ENCODE measurements at regions not wholly inside any gene's neighbourhood (a gene's known extent, or its start where the extent isn't known, plus 50 kb on each side); places are given as distances from the start of the nearest gene placed in this dataset.

DNA sequence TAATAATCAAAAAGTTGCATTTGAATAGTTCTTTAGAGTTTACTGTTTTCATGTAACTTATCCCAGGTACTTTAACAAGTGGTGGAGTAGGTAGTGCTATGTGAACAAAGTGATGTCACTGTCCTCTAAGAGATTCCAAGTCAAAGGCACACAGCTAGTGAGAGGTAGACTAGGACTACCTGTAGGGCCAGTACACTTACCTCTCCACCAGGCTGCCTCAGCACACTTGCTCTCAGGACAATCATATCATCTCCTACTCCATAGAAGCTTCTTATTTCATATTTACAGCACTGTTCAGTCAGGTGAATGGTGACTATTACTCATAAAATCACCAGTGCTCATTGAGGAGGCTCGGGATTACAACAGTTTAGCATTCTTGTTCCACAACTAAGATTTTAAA, 173.0 kb upstream of the EMCN start:
- CTCF ChIA-PET: no interaction called here
- no peak overlapping the region for H3K27ac Mint-ChIP-seq
- H3K27me3 Mint-ChIP-seq (ENCODE audit: low read depth): peaks cover 1% of the 10 kb centered on the region
- no peak for DNase-seq
- H3K36me3 Mint-ChIP-seq (ENCODE audit: low read depth): no peaks in the 10 kb centered on the region
- no peaks in the 10 kb centered on the region for H3K4me1 Mint-ChIP-seq (ENCODE audit: low read depth)
- H3K9me3 Mint-ChIP-seq: no peaks in the 10 kb centered on the region
- intact Hi-C loops (cut with micrococcal nuclease): no loop called here
- H3K4me3 Mint-ChIP-seq: no peak overlapping the region

DNA sequence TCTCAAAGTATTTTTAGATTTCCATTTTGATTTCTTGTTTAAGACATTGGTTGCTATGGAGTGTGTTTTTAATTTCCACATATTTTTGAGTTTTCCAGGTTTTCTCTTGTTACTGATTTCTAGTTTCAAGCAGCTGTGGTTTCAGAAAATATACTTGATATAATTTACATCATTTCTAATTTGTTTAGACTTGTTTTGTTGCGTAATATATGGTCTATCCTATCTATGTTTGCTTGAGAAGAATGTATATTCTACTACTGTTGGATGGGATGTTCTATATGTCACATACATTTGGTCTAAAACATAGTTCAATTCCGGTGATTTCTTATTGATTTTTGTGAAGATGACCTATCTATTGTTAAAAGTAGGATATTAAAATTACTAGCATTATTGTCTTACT, 170.5 kb upstream of the EMCN start:
- no peaks in the 10 kb centered on the region for H3K4me1 Mint-ChIP-seq (ENCODE audit: low read depth)
- H3K9me3 Mint-ChIP-seq: no peaks in the 10 kb centered on the region
- no peak for DNase-seq
- no peak overlapping the region for H3K4me3 Mint-ChIP-seq
- H3K36me3 Mint-ChIP-seq (ENCODE audit: low read depth): no peaks in the 10 kb centered on the region
- peaks cover 1% of the 10 kb centered on the region for H3K27me3 Mint-ChIP-seq (ENCODE audit: low read depth)
- intact Hi-C loops (cut with micrococcal nuclease): no loop called here
- CTCF ChIA-PET: no interaction called here
- no peak overlapping the region for H3K27ac Mint-ChIP-seq

DNA sequence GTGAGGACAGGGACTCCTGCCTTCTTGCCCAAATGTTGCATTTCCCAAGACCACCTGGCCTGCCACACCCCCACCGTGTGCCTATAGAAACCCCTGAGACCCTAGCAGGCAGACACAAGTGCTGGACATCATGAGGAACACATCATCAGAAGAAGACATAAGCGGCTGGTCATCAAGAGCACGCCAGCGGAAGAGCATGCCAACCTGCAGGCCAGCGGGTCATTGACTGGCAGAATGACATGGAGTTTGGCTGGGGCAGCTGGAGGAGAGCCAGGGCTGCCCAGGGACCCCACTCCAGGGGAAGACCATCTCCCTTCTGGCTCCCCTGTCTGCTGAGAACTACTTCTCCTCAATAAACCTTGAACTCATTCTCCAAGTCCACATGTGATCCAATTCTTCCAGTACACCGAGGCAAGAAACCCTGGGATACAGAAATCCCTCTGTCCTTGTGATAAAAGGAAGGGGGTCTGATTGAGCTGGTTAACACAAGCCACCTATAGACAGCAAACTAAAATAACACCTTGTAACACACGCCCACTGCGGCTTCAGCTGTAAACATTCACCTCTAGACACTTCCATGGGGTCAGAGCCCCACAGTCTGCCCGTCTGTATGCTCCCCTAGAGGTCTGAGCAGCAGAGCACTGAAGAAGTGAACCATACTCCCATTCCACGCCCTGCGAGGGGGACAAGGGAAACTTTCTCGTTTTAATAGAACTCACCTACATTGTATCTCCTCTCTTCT, 164.8 kb upstream of the EMCN start:
- peaks cover 8% of the 10 kb centered on the region for H3K27me3 Mint-ChIP-seq (ENCODE audit: low read depth)
- no peak for DNase-seq
- intact Hi-C loops (cut with micrococcal nuclease): no loop called here
- H3K36me3 Mint-ChIP-seq (ENCODE audit: low read depth): no peaks in the 10 kb centered on the region
- CTCF ChIA-PET: no interaction called here
- H3K27ac Mint-ChIP-seq: no peak overlapping the region
- H3K9me3 Mint-ChIP-seq: no peaks in the 10 kb centered on the region
- H3K4me1 Mint-ChIP-seq (ENCODE audit: low read depth): no peaks in the 10 kb centered on the region
- no peak overlapping the region for H3K4me3 Mint-ChIP-seq

DNA sequence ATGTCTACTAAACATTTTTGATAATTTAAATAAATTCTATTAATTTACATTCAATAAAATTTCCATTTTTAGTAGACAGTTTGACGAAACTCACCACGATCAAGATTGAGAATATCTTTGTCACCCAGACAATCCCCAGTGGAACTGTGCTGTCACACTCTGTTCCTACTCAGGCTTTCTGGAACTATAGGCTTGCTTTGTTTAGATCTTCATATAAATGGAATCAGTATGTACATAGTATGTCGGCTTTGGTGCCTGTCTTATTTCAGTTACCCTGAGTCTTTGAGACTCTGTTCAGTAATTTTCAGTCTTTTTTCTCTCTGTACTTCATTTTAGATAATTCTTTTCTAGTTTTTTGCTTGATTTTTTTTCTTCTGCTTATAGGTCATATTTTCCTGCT, 163.5 kb upstream of the EMCN start:
- no peak overlapping the region for H3K4me3 Mint-ChIP-seq
- peaks cover 8% of the 10 kb centered on the region for H3K27me3 Mint-ChIP-seq (ENCODE audit: low read depth)
- intact Hi-C loops (cut with micrococcal nuclease): no loop called here
- no peaks in the 10 kb centered on the region for H3K36me3 Mint-ChIP-seq (ENCODE audit: low read depth)
- CTCF ChIA-PET: no interaction called here
- no peak for DNase-seq
- H3K4me1 Mint-ChIP-seq (ENCODE audit: low read depth): no peaks in the 10 kb centered on the region
- H3K27ac Mint-ChIP-seq: no peak overlapping the region
- no peaks in the 10 kb centered on the region for H3K9me3 Mint-ChIP-seq

DNA sequence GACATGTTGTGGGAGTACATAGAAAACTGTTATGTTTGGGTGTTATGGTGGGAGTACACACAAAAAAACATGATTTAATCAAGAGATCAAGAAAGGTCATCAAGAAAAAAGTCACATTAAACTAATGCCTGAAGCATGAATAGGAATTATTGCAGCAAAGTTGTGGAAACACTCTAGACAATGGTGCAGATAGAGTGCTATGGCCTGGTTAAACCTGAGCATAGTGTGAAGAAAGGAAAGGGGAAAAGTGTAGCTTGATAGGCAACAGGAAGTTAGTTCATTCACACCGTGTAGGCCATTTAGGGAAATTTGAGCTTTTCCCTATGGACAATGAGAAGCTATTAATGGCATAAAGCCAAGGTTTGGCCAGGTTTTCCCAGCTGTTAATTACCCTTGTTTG, 162.1 kb upstream of the EMCN start:
- Mint-ChIP-seq H3K4me1 (ENCODE audit: low read depth) (no peaks in the 10 kb centered on the region), H3K36me3 (ENCODE audit: low read depth) (no peaks in the 10 kb centered on the region), H3K27me3 (ENCODE audit: low read depth) (peaks cover 8% of the 10 kb centered on the region), H3K27ac (no peak overlapping the region), H3K4me3 (no peak overlapping the region), H3K9me3 (no peaks in the 10 kb centered on the region)
- CTCF ChIA-PET: no interaction called here
- intact Hi-C loops (cut with micrococcal nuclease): no loop called here
- no peak for DNase-seq

DNA sequence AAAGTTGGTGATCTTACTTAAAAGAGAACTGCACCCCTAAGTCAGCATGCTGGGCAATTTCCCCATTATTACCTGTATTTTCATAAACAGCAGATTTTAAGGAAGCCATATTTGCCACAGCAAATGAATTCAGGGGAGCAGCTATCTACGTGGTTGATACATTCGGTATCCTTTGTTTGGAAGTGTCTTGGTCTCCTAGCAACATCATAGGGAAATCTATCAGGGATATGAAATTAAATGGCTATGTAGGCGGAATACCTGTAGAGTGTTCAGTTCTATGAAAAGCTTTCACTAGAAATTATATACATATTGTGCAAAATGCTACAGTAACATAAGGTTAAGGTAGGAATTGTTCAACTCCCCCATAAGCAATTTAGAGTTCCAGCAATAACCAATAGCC, 157.2 kb upstream of the EMCN start:
- Mint-ChIP-seq H3K27me3 (ENCODE audit: low read depth) (no peaks in the 10 kb centered on the region), H3K27ac (no peak overlapping the region), H3K4me3 (no peak overlapping the region), H3K9me3 (no peaks in the 10 kb centered on the region), H3K36me3 (ENCODE audit: low read depth) (no peaks in the 10 kb centered on the region), H3K4me1 (ENCODE audit: low read depth) (no peaks in the 10 kb centered on the region)
- intact Hi-C loops (cut with micrococcal nuclease): no loop called here
- CTCF ChIA-PET: no interaction called here
- DNase-seq: no peak

DNA sequence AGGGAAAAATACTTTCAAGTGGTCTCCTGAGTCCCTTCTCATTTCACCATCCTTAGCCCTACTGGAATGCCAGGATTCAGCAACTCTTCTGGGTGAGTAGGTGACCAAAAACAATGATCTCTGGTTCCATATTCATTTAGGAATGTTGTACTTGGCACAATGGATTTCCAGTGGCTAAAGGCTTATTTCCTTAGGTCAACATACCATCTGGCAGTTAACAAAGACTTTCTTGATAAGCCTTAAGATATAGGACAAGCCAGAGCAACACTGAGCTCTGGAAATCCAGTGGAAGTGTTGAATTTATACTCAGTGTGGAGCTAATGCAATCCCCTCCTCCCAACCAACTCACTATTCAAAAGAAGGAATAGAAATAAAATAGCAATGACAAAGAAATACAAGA, 139.4 kb upstream of the EMCN start:
- H3K27me3 Mint-ChIP-seq (ENCODE audit: low read depth): peaks cover 3% of the 10 kb centered on the region

DNA sequence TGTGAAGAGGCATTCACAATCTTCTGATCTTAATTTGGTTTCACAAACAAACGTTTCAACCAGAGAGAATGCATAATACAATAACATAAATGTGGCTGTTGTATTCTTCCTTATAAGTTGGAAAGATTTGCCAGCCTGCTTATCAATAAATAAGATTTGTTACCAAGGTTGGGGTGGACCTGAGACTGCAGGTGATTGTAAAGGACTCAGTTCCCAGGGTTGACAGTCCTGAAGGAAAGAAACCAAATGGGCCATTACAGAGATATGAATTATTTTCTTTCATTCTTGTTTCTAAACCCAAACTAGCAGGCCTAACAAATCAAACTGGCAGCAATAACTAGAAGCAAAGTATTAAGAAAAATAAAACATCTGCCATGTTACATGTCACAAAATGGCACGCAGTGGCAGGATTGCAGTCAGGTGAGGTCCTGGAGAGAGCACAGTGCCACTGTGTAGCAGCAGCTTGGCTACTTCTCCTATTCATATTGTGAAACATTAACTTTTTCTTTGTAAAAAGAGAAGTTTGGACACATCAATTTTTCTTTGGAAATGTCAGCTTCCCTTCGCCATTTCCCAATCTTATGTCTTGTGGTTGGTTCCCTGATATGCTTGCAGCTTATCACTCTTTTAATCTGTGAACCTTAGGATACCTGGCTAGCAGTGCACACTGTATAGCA, 133.8 kb upstream of the EMCN start:
- Mint-ChIP-seq H3K27me3 (ENCODE audit: low read depth) (no peaks in the 10 kb centered on the region), H3K36me3 (ENCODE audit: low read depth) (no peaks in the 10 kb centered on the region)
- CTCF ChIA-PET: interaction anchor here (0.6 kb wide), 1 partner anchor 673 kb away, joined by 4 read pairs; no protein-coding TSS in a partner anchor

More for the DNA sequence above, 139.4 kb upstream of the EMCN start:
- Mint-ChIP-seq H3K4me3 (no peak overlapping the region), H3K9me3 (no peaks in the 10 kb centered on the region), H3K4me1 (ENCODE audit: low read depth) (no peaks in the 10 kb centered on the region), H3K27ac (no peak overlapping the region), H3K36me3 (ENCODE audit: low read depth) (no peaks in the 10 kb centered on the region)
- intact Hi-C loops (cut with micrococcal nuclease): no loop called here
- CTCF ChIA-PET: interaction anchor here (0.5 kb wide), 1 partner anchor 72 kb away, joined by 6 read pairs; no protein-coding TSS in a partner anchor
- no peak for DNase-seq

DNA sequence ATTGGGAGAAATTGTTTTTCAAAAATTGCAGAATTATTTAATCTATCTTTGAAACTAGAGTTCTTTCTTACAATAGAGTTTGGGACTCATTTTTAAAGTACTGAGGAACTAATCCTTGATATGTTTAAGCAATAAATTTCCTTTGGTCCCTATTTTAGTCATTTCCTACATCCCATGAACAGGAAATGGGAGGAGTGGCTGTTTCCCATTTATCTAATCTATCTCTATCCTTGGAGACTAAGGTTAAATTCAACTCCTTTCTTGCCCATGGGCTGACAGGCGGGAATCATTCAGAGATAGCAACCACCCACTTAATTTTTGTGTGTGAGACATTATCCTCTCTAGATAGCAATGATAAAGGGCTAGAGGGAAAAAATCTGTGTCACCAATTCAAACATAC, 131.6 kb upstream of the EMCN start:
- Mint-ChIP-seq H3K36me3 (ENCODE audit: low read depth) (no peaks in the 10 kb centered on the region), H3K27me3 (ENCODE audit: low read depth) (no peaks in the 10 kb centered on the region), H3K4me3 (no peak overlapping the region), H3K27ac (no peak overlapping the region), H3K4me1 (ENCODE audit: low read depth) (no peaks in the 10 kb centered on the region), H3K9me3 (no peaks in the 10 kb centered on the region)
- CTCF ChIA-PET: no interaction called here
- intact Hi-C loops (cut with micrococcal nuclease): no loop called here
- DNase-seq: no peak

More for the DNA sequence above, 133.8 kb upstream of the EMCN start:
- Mint-ChIP-seq H3K4me1 (ENCODE audit: low read depth) (no peaks in the 10 kb centered on the region), H3K27ac (no peak overlapping the region), H3K4me3 (no peak overlapping the region), H3K9me3 (no peaks in the 10 kb centered on the region)
- DNase-seq: no peak
- intact Hi-C loops (cut with micrococcal nuclease): no loop called here

DNA sequence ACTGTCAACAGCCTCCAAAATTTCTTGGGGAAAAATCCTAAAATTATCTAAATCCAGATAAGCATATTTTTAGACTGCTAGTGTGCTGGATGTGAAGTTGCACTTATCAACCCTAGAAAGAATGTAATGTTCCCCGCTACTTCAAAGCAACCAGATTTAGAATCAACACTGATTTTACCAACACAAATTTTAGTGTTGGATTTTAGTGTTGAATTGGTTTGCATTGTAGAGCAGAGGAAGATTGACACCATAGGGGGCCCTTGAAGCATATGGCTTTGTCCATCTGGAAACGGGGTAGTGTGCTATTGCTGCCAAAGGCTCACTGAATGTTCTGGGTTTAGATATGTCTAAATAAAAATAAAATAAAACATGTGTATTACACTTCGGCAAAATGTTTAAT, 126.3 kb upstream of the EMCN start:
- intact Hi-C loops (cut with micrococcal nuclease): no loop called here
- Mint-ChIP-seq H3K27me3 (ENCODE audit: low read depth) (no peaks in the 10 kb centered on the region), H3K4me3 (no peak overlapping the region), H3K9me3 (no peaks in the 10 kb centered on the region), H3K4me1 (ENCODE audit: low read depth) (no peaks in the 10 kb centered on the region), H3K36me3 (ENCODE audit: low read depth) (no peaks in the 10 kb centered on the region), H3K27ac (no peak overlapping the region)
- CTCF ChIA-PET: no interaction called here
- no peak for DNase-seq

DNA sequence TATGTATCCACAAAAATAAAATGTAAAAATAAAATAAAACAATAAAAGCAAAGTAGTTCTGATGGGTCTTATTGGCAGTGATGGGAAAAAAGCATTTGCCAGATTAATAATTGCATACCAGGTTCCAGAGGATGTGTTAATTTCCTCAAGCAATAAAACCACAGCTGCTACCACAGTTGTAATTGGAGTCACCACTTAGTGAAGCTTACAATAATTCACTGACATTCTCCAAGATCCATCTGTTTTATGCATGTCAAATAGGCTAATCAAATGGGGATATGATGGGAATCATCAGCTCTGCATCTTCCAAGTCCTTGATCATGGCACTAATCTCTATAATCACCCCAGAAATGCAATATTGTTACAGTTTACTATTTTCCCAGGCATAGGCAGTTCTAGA, 123.5 kb upstream of the EMCN start:
- H3K4me3 Mint-ChIP-seq: no peak overlapping the region
- no peaks in the 10 kb centered on the region for H3K4me1 Mint-ChIP-seq (ENCODE audit: low read depth)
- intact Hi-C loops (cut with micrococcal nuclease): no loop called here
- no peaks in the 10 kb centered on the region for H3K27me3 Mint-ChIP-seq (ENCODE audit: low read depth)
- H3K36me3 Mint-ChIP-seq (ENCODE audit: low read depth): no peaks in the 10 kb centered on the region
- no peak overlapping the region for H3K27ac Mint-ChIP-seq
- CTCF ChIA-PET: interaction anchor here (0.7 kb wide), 1 partner anchor 453 kb away, joined by 3 read pairs; no protein-coding TSS in a partner anchor
- DNase-seq: no peak
- peaks cover 3% of the 10 kb centered on the region for H3K9me3 Mint-ChIP-seq

DNA sequence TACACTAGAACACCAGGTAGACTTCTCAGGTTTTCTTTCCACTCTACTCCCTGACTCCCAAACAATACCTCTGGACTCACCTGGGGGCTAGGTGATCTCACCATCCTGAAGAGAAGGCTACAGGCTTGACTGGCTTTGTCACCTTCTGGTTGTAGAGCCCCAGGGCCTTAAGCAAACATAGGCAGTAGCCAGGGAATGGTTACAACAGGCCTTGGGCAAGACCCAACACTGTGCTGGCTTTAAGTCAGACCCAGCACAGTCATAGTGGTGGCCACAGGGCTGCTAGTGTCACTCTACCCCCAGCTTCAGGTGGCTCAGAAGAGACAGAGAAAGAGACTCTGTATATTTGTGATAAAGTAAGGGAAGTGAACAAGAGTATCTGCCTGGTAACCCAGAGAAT, 118.1 kb upstream of the EMCN start:
- DNase-seq: no peak
- Mint-ChIP-seq H3K4me3 (no peak overlapping the region), H3K27me3 (ENCODE audit: low read depth) (no peaks in the 10 kb centered on the region), H3K27ac (no peak overlapping the region), H3K36me3 (ENCODE audit: low read depth) (no peaks in the 10 kb centered on the region), H3K9me3 (peaks cover 3% of the 10 kb centered on the region), H3K4me1 (ENCODE audit: low read depth) (no peaks in the 10 kb centered on the region)
- CTCF ChIA-PET: interaction anchor here (1.3 kb wide), 1 partner anchor 542 kb away, joined by 4 read pairs; no protein-coding TSS in a partner anchor
- intact Hi-C loops (cut with micrococcal nuclease): no loop called here

DNA sequence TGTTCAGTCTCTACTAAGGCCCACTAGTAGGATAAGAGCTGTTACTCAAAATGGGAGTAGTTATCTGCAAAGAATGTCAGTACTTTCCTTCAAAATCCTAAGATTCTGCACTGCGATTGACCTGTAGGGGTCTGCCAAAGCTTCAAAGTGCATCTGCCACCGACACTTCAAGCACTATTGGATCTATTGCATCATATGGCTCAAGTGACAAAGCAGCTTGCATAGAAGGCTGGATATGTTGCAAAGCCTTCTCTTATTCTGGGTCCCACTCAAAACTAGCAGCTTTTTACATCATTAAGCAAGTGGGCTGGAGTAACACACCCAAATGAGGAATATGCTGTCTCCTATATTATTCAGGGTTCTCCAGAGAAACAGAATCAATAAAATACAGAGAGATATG, 115.4 kb upstream of the EMCN start:
- no peaks in the 10 kb centered on the region for H3K27me3 Mint-ChIP-seq (ENCODE audit: low read depth)
- intact Hi-C loops (cut with micrococcal nuclease): no loop called here
- CTCF ChIA-PET: no interaction called here
- no peaks in the 10 kb centered on the region for H3K36me3 Mint-ChIP-seq (ENCODE audit: low read depth)
- no peak overlapping the region for H3K27ac Mint-ChIP-seq
- peaks cover 3% of the 10 kb centered on the region for H3K9me3 Mint-ChIP-seq
- no peak for DNase-seq
- no peak overlapping the region for H3K4me3 Mint-ChIP-seq
- H3K4me1 Mint-ChIP-seq (ENCODE audit: low read depth): no peaks in the 10 kb centered on the region
